ENCODE measurements at regions not wholly inside any gene's neighbourhood (a gene's known extent, or its start where the extent isn't known, plus 50 kb on each side); places are given as distances from the start of the nearest gene placed in this dataset.

DNA sequence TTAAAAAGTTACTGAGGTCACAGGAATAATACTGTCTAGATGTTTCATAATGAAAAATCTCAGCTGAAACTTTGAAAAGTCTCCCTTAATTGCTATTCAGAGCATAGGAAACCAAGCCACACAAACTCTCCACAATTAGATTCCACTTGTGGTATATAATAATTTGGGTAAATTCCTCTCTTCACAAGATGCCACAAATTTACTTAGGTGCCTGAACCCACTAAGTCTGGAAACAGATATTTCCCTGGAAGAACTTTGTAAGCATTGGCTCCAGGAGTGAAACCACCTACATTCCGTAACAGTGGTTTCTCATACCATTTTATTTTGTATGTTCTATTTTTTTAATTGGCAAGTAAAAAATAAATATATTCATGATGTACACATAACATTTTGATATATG, 493.4 kb downstream of the SEMA3D start:
- DNase-seq (ENCODE audit: extremely low spot score), result no peak
- POLR2A ChIA-PET, result no interaction called here
- CTCF ChIA-PET, result no interaction called here
- TF ChIP-seq CTCF (IDR thresholded peaks at IDR 0.05; ENCODE audit: control extremely low read depth, extremely low read depth, low read depth, missing control alignments), result no peak

- DNase-seq (ENCODE audit: extremely low spot score), result no peak
- CTCF ChIA-PET, result interaction anchor here (0.8 to 1.2 kb wide), 2 partner anchors 8 to 10 kb away, joined by 3 read pairs; no protein-coding TSS in a partner anchor
- POLR2A ChIA-PET, result no interaction called here
- no peak for TF ChIP-seq CTCF (IDR thresholded peaks at IDR 0.05; ENCODE audit: control extremely low read depth, extremely low read depth, low read depth, missing control alignments)
These were observed 494.1 kb upstream of the SEMA3A start for GRCh38 chr7:84688671-84689070.

- no peak for TF ChIP-seq CTCF (IDR thresholded peaks at IDR 0.05; ENCODE audit: control extremely low read depth, extremely low read depth, low read depth, missing control alignments)
- POLR2A ChIA-PET, result no interaction called here
- DNase-seq (ENCODE audit: extremely low spot score), result no peak
- CTCF ChIA-PET, result no interaction called here
These were observed 491.8 kb upstream of the SEMA3A start for GRCh38 chr7:84686373-84686772.

GRCh38 chr7:84684836-84685480, 490.4 kb upstream of the SEMA3A start:
- DNase-seq (ENCODE audit: extremely low spot score), result no peak
- CTCF ChIA-PET, result interaction anchor here (1.1 to 1.5 kb wide), 2 partner anchors 13 to 72 kb away, joined by 3 to 4 read pairs; no protein-coding TSS in a partner anchor
- POLR2A ChIA-PET, result no interaction called here
- TF ChIP-seq CTCF (IDR thresholded peaks at IDR 0.05; ENCODE audit: control extremely low read depth, extremely low read depth, low read depth, missing control alignments), result no peak

GRCh38 chr7:84682543-84682942, 488.0 kb upstream of the SEMA3A start:
- ChIA-PET POLR2A (no interaction called here), CTCF (no interaction called here)
- DNase-seq (ENCODE audit: extremely low spot score), result no peak
- no peak for TF ChIP-seq CTCF (IDR thresholded peaks at IDR 0.05; ENCODE audit: control extremely low read depth, extremely low read depth, low read depth, missing control alignments)

DNA sequence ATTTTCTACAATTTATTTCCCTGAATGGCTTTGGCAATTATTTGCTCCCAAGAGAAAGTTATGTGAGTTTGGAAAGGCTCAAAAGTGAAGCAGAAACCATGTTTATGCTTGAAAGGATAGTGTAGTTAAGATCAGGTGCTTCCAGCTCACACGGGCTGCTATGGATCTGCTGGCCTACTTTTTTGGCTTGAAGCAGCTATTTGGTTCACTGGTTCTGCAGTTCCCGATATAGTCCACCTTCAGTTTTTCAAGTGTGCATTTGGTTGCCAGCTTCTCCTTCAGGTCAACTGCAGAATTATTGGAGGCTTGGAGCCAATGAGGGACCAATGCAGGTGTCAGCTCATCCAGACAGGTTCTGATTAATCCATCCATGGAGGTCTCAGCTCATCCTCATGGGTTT, 484.3 kb upstream of the SEMA3A start:
- ChIA-PET POLR2A (no interaction called here), CTCF (interaction anchor here (1.0 to 2.3 kb wide), 6 partner anchors 9 to 35 kb away, joined by 3 to 7 read pairs (median 3); no protein-coding TSS in a partner anchor)
- TF ChIP-seq CTCF (IDR thresholded peaks at IDR 0.05; ENCODE audit: control extremely low read depth, extremely low read depth, low read depth, missing control alignments), result no peak
- no peak for DNase-seq (ENCODE audit: extremely low spot score)

Measured in GM10248 (cell line).